ENCODE measurements at regions not wholly inside any gene's neighbourhood (a gene's known extent, or its start where the extent isn't known, plus 50 kb on each side); places are given as distances from the start of the nearest gene placed in this dataset.
"Not testable (repeated sequence)": the region's sequence is repeated elsewhere in the genome, so short reads cannot be mapped to it uniquely, and the experiment has no call there.

DNA sequence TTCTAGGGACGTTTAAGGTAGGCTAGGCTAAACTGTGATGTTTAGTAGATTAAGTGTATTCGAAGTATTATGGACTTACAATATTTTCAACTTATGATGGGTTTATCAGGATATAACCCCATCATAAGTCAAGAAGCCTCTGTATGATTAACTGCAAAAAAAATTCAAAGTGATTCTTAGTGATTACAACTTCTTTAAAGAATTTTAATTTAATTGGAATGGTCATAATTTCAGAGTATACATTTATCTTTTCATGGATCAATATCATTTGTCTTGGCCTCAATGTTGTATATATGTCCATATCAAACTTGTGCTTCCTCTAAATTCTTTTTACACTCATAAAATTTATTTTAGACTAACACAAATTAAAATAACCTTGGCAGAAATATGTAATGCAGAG, 183.3 kb upstream of the LRP1B start:
- DNase-seq = no peak

DNA sequence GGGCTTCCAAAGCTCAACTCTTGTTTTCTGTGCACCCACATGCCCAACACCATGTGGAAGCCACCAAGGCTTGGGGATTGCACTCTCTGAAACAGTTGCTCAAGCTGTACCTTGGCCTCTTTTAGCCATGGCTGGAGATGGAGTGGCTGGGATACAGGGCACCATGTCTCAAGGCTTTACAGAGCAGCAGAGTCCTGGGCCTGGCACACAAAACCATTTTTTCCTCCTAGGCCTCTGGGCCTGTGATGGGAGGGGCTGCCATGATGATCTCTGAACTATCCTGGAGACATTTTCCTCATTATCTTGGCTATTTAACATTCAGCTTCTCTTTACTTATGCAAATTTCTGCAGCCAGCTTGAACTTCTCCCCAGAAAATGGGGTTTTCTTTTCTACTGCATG, 179.7 kb upstream of the LRP1B start:
- no peak for DNase-seq

DNA sequence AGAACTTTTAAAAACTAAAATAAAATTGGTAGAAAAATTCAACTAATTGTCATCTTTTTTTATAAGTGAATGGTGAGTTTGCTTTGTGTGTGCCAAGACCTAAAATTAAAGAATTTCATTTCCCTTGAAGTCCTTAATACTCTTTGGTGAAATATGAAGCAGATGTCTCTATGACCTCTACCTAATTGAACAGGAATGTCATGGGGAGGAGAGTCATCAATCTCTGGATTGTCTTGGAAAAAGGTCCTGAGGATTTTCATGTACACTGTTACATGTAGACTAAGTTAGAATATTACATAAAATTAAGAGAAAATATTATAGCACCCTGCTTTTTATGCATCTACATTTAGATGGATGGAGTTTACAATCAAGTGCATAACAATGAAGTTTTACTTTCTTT, 177.9 kb upstream of the LRP1B start:
- no peak for DNase-seq

DNA sequence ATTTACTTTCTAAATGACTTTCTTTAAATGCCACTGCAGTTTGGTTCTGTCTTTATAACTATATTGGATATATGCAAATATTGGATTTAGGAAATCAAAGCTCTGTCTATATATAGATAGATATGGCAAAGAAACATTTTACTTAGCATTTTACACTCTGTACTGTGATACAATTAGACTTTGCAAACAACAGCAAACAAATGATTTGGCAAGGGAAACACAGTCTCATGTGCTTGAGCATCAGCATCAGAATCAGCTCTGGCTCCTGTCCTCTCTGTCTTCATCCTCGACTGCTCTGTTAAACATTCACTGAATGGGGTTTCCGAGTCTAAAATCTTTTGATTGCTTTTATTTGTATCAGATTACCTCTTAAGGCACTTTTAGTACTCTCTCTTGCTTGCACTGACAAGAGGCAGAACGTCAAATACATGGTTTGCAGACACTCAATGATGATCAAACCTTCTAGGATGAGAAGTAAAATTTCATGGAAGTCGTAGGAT, 176.8 kb upstream of the LRP1B start:
- no peak for DNase-seq

DNA sequence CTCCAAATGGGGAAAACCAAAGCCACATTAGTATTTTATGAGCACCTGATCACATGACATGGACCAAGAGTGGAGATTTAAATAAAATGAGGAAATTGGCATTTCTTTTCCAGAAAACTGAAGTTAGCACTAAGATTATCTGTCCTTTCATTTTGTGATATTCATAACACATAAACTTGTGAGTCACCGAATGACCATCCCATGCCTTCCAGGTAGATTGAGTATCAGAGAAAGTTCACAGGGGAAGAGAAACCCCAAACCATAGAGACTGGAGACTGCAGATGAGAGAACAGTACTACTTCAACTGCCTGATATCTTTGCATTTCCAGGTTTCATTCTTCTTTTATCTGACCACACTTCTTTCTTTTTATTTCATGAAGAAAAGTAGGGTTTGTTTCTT, 176.3 kb upstream of the LRP1B start:
- no peak for DNase-seq

DNA sequence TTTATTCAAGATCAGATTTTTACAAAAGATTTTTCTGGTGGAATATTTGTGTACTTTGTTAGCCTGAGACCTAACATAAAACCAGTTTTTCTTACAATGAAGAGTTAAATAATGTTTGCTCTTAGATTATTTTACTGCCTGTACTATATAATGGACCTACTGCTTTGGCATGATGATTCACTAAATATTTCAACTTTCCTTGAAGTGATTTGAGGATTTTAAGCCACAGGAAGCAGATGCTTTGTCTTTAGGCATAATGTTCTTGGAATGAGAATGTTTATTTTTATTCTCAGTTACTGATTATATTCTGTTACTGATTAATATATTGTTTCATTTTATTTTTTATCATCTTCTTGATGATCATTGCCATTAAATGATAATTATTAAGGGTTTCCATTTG, 175.3 kb upstream of the LRP1B start:
- no peak for DNase-seq

DNA sequence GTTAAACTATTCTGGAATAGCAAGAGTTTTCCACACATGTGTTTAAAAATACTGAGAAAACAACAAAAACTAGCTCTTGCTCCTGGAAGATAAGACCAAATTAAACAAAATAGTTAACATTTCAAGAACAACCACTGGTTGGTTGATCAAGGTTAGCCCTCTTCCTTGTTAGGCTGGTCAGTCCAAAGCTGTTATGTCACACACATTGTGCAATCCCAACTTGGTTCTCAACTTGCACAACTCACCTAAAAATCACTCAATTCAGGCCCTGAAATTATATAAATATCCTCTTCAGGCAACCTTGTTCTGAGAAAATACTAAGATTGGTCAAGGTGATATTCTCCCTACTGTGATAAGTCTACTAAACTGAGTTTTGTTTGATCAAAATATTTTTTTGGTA, 169.7 kb upstream of the LRP1B start:
- DNase-seq = no peak

DNA sequence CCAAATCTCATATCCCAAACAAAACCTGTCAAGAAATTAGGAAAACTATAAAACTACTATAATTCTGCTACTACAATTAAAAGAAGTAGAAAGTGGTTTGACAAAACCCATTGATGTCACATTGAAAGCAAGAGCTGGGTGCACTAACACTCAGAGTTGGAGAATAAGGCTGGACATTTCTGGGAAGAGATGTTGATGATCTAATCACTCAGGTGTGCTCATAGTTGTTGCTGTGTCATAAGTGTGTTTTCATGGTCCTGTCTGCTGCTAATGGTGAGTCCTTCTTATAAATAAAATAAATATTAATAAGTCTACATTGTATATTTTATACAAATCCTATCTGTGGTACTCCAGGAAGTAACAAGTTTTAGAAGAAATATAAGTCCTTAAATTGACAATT, 168.2 kb upstream of the LRP1B start:
- DNase-seq = no peak

DNA sequence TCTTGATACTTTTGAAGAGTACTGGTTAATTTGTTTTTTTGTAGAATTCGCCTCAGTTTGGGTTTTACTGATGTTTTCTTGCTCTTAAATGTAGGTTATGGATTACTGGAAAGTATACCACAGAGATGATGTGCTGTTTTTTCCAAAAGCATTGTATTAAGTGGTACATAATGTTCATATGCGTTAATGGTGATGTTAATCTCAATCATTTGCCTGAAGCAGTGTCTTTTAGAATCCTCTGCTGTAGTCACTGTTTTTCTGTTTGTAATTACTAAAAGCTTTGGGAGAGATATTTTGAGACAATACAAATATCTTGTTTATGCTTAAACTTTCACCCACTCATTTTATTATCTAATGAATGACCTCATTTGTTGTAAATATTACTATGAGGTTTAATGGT, 163.4 kb upstream of the LRP1B start:
- DNase-seq = no peak

DNA sequence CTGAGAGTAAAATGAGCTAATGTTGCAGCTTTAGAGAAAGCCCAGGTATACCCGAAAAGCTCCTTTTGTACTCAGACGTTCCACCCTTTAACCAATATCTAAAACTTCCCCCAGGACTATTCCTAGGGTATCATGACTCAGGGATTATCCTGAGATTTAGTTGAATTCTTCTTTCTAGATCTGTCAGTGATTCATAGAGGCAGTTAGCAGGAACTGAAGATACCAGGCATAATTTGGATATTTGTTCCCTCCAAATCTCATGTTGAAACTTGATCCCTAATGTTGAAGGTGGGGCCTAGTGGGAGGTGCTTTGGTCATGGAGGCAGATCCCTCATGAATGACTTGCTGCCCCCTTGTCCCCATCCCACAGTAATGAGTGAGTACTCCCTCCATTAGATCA, 161.2 kb upstream of the LRP1B start:
- DNase-seq = no peak

DNA sequence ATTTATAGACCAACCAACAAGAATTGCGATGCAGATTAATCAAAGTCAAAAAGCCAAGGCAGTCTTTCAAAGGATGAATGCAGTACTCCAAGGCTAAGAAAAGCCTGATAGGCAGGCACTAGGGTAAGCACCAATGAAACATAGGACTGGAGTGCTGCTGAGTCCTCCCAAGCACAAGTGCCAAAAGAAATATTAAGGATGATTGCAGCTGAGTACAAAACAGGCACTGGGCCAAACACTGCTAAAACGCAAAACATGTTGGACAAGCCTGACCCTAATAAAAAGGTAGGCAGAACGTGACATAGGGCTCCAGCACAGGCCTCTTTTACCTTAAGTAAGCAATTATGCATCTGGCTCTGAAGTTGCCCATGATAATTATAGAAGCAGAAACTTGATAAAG, 160.1 kb upstream of the LRP1B start:
- no peak for DNase-seq

DNA sequence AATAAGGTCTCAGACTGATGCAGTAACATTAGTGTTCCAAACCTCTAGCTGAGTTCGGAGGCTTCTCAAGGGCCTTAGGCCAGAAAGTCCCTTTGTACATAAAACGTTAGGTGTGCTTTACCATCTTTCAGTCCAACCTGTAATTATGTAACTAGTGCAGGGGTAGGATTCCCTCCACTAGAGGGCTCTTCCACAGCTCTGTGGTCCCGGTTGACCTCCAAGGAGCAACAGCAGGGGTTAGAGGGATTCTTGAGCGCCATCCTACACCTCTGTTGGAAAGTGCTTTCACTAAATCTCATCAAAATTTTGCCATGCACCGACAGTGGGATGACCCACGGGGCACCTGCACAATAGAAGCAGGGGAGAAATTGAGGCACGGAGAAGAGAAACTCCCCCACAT, 155.8 kb upstream of the LRP1B start:
- DNase-seq = no peak

DNA sequence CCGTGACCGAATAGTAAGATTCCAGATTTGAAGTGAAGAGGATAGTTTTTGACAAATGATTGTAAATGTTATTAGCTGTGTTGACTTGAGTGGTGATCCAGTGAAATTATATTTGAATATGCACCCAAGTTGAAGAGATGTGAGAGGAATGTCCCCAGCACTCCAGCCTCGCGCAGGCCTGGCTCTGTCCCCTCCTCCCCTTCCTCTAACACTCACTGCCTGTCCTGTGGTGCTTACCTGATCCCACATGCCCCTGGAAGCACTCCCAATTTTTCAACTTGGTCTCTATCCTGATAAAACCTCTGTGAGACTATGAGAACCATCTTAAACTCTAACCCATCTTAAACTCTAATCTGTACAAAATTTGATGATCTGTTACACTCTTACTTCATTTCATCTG, 154.7 kb upstream of the LRP1B start:
- no peak for DNase-seq

DNA sequence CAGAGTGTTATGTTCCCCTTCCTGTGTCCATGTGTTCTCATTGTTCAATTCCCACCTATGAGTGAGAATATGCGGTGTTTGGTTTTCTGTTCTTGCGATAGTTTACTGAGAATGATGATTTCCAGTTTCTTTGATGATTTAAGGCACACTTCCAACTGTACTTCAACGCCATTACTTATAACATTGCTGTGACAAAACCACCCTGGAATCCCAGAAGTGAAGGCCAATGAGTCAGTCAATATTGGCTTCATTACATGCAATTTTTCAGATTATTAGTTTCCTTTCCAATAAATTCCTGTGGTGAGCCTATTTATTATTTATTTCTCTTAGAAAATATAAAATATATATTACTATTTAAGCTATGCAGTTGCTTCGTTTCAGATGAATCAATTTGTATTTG, 153.5 kb upstream of the LRP1B start:
- DNase-seq = not testable (repeated sequence)

DNA sequence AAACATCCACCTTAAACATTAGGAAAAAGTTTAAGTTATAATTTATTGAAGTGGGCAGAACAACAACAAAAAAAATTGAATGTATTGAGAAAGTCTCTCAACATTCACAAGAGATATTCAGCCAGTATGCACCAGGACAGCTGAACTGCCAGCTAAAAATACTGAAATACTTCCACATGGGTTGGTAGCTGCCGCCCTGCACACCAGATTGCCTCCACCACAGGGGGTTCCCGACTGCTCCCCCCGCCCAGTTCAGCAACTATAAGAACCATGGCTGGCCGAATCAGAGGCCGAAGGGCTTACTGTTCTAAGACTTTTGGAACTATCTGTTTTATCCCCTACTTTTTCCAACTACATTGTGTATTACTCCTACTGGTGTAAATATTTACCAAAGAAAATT, 150.0 kb upstream of the LRP1B start:
- DNase-seq = no peak

DNA sequence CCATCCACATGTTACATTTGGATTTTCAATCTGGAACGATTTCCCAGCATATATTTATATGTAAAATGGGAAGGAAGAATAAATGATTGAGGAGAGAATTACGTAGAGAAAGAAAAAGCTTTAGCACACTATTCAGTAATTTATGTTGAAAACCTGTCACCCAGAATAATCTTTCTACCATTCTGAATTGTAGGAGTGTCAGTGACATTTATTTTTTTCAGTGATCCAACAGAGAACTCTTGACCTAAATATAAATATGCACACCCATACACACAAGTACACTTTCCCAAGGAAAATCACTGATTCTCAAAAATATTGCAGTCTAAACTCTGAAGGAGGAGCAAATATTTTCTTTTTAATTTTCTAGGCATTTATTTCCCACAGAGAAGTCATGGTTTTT, 140.2 kb upstream of the LRP1B start:
- DNase-seq = no peak

DNA sequence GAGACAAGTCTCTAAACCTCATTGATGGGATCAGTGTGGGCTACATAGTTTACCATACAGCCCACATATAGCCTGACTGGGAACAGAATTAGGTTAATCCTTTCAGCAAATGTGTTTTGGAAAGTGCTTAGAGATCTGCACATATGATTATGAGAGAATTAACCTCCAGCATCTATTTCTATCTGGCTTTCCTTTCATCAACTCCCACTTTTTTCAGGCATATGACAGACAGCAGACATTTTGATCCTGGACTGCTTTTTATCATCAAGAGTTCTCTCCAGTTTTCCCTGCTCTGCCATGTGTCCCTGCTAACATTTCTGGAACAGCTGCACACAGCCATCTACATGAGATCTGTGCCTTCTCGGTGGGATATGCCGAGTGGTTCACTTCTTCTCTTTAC, 139.5 kb upstream of the LRP1B start:
- no peak for DNase-seq

DNA sequence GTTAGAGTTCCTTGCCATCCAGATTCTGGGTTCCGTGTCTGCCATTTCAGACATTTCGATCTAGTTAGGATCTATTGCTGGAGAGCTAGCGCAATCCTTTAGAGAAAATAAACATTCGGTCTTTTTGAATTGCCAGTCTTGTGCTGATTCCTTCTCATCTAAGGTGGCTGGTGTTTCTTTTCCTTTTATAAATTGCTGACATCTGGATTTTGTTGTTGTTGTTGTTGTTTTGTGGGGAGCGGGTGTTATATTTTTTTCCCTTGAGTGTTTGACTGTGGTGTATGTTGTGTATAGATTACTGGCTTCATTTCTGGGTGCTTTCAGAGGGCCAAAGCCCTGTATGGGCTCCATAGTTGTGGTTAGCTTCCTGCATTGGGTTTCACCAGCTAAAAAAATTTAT, 128.5 kb upstream of the LRP1B start:
- no peak for DNase-seq

DNA sequence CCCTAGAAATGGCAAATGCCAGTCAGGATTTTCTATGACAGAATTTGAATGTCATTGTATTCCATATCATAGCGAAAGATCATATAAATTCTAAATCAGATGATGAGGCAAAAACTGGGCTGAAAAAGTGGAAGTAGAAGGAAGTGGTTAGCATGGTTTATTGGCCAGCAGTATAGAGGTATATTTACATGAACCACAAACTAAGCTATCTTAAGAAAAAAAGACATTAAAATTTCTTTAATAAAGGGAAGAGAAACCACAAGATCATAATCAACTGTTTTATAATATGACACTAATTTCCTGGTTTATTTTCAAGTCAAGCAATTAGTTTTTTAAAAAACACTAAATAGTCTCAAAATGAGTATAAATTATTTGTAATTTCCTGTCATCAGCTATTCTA, 123.2 kb upstream of the LRP1B start:
- DNase-seq = no peak

DNA sequence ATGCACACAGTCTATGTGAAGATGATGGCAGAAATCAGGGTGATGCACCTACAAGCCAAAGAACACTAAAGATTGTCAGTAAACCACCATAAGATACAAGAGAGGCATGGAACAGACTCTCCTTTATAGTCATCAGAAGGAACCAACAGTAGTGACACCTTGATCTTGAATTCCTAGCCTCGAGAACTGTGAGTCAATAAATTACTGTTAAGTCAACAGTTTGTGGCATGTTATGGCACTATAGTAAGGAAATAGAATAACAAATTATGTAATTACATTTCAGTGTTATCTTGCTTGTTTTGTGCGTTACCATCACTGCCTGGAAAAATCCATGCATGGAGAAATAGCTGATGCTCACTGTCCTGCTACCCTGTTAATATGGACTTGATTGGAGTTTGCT, 110.2 kb upstream of the LRP1B start:
- DNase-seq = no peak

DNA sequence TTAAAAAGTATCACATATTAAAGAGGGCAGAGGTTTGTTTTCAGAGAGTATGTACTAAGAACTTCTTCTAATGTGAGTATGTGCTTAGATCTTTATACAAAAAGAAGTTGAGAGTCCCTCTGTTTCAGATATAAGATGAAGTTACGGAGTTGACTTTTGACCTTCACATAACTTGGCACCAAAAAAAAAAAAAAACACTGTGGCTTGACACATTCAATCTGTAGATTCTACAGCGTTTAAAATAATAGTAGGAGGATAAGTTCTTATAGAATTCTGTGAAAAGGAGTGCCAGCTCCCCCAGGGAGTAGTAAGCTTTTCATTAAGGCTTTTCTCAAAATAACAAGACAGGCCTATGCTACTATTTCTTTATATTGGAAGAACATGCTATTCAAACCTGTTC, 105.4 kb upstream of the LRP1B start:
- no peak for DNase-seq

DNA sequence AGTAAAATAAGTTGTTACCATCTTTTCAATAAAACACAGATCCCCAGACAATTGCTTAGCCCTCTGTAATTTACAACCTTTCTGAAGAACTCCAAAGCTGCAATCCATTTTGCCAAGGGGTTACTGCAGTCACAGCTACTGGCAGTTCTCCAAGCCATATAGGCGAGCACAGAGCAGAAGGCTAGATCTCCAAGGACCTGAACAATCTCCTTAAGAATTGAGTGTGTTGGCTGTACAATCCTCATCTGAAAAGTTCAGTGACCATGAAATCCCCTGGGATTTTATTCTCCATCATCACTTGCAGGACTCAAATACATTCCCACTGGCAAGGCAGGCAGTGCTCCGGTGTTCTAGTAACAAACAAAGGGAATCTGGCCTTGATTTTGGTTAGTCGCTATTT, 103.9 kb upstream of the LRP1B start:
- DNase-seq = no peak

DNA sequence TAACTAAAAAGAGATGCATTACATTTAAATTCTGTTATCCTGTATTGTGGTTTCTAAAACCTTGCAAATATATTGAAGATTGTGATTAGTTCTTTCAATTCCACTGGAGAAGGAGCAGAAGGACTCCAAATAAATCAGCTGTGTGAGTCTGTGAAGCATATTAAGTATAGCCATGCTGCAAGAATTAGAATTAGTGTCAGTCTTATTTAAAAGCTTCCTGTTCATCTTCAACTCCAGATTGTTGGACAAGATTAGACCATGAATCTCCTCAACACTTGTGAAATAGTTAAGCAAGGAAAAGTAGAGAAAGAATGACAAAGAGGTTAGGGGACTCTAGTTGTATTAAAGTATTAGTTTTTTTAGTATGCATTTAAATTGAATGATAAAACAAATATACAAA, 92.5 kb upstream of the LRP1B start:
- no peak for DNase-seq

DNA sequence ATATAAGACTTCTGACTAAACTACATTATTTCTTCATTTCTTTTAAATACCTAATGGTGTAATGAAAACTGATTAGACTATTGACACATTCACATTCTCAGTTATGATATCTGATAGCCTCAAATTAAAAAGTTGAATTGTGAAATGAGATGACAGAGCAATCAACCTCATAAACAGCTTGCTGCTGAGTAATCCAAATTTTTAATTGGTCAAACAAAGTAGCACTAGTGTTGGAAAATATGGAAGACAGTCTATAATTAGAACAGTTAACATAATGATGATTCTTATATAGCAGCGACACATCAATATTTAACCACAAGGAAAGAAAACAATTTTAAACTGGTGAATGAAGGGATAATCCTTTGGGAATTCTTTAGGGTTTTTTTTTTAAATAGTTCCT, 91.9 kb upstream of the LRP1B start:
- no peak for DNase-seq

DNA sequence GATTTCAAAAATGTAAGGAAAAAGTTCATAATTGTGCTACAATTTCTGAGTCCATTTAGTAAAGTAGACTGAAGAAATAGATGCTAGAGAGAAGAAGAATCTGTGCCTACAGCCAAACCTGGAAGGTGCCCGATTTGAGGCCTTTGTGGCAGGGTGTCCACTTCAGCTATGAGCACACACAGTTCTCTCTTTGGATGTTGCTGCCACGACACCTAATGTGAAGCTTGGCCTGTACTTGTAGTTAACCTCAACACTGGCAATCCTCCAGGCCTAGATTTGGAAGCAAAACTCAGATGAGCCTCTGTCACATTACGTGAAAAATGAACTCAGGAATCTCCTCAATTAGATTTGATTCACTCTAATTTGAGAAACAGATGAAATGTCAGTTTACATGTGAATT, 90.1 kb upstream of the LRP1B start:
- DNase-seq = no peak

DNA sequence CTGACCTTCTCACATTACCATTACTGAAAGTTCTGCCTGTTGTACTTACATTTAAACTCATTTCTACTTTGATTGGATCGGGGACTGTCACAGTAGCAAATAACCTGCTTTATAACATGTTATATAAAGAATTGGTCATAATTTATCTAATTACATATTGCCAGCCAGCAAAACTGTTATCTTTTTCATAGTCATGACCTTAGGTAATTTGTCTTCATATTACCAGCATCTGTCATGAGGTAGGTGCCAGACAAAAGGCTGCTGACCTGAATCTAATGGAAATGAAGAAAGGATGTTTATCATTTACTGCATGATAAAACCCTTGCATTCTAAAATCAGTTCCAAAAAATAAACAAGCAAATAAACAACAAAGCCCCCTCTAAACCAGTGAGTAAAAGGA, 89.4 kb upstream of the LRP1B start:
- DNase-seq = no peak
